Activated CD4-positive, alpha-beta T cell treated with anti-CD3 and anti-CD28 coated beads for 36 hours (primary cell): ENCODE measurements at regions not wholly inside any gene's neighbourhood (a gene's known extent, or its start where the extent isn't known, plus 50 kb on each side); places are given as distances from the start of the nearest gene placed in this dataset.
A peak's percentile ranks its signal among the peaks of the same experiment; 100 is the strongest.

Source experiments
- ATAC-seq: fragments of 200-7000 bp; cut with Tn5 transposase; one replicate; pipeline ENCODE4 v1.10.0; 2021; ENCODE audit warnings: mild to moderate bottlenecking, moderate library complexity
- CTCF ChIA-PET: fragments of 350-600 bp; sonication (Branson Sonifier 250); formaldehyde crosslinking; loops from one replicate; lab custom pipeline; 2021; ENCODE audit warnings: antibody characterized with exemption; lab: Charles Lee
- POLR2A ChIA-PET: fragments of 350-600 bp; sonication (Branson Sonifier 250); formaldehyde crosslinking; loops from one replicate; lab custom pipeline; 2021; ENCODE audit warnings: antibody characterized with exemption, inconsistent platforms; lab: Charles Lee
- DNase-seq: peaks from one replicate; pipeline ENCODE4 v3.0.0-alpha.2; 2020
- H3K27ac Mint-ChIP-seq: one replicate; pipeline ENCODE4 v1.8.0; 2021; ENCODE audit warnings: mixed read lengths
- H3K27me3 Mint-ChIP-seq: one replicate; pipeline ENCODE4 v1.8.0; 2021; ENCODE audit warnings: mixed read lengths
- H3K36me3 Mint-ChIP-seq: one replicate; pipeline ENCODE4 v1.8.0; 2021; ENCODE audit warnings: low read depth, mixed read lengths
- H3K4me1 Mint-ChIP-seq: one replicate; pipeline ENCODE4 v1.8.0; 2021; ENCODE audit warnings: mixed read lengths
- H3K4me3 Mint-ChIP-seq: one replicate; pipeline ENCODE4 v1.8.0; 2021; ENCODE audit warnings: mild to moderate bottlenecking, moderate library complexity, mixed read lengths
- H3K9me3 Mint-ChIP-seq: one replicate; pipeline ENCODE4 v1.8.0; 2021; ENCODE audit warnings: low read depth, mixed read lengths
- intact Hi-C, 2 experiments: fragments of 100-400 bp; cut with DNase I in 1 of 2; cut with micrococcal nuclease in 1 of 2; formaldehyde crosslinking; loops; one replicate each; pipeline versions ENCODE4 v1.14.2 to v1.15.1; 2022 to 2024; cut with DNase I, micrococcal nuclease

DNA sequence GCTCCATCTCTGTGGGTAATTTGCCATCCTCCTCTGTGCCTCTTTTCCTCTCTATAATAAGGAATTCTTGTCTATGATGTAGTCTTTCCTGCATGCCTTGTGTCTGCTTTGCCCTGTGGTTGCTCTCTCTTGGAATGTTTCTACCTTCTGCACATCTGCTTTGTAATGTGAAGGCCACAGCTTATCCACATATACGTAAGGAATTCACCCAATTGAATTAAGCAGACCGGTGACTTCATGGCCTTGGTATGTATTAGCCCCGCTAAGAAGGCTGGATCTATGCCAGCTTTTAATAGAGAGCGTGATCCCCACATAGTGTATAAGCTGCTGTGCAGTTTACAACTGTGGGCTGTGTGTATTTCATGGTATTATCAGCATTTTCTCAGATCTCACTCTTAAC, 274.7 kb downstream of the RNF144A start:
- ChIA-PET CTCF (interaction anchor here (0.6 to 1.1 kb wide), 2 partner anchors 12 to 453 kb away, joined by 3 read pairs; no protein-coding TSS in a partner anchor), POLR2A (no interaction called here)
- ATAC-seq (no peak), DNase-seq (no peak)
- Mint-ChIP-seq H3K4me3 (no peak overlapping the region), H3K27me3 (no peaks in the 10 kb centered on the region), H3K27ac (no peak overlapping the region), H3K36me3 (no peaks in the 10 kb centered on the region), H3K4me1 (peaks cover 10% of the 10 kb centered on the region), H3K9me3 (no peaks in the 10 kb centered on the region)
- intact Hi-C loops = no loop called here

DNA sequence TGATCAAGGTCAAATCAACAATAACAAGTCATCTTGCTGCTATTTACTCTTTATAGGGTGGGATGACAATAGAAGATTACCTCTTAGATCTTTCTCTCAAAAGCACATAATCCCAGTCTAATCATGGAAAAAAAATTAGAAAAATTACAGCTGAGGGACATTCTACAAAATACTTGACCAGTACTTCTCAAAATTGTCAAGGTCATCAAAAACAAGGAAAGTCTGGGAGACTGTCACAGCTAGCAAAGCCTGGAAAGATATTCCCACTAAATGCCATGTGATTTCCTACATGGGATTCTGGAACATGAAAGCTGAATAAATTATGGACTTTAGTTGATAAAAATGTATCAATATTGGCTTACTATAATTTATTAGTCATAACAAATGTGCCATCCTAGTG, 276.2 kb downstream of the RNF144A start:
- intact Hi-C loops = no loop called here
- H3K36me3 Mint-ChIP-seq = peaks cover 1% of the 10 kb centered on the region
- CTCF ChIA-PET = interaction anchor here (1.2 kb wide), 1 partner anchor 10 kb away, joined by 3 read pairs; no protein-coding TSS in a partner anchor
- no peaks in the 10 kb centered on the region for H3K27me3 Mint-ChIP-seq
- H3K27ac Mint-ChIP-seq = no peak overlapping the region
- H3K4me1 Mint-ChIP-seq = peaks cover 10% of the 10 kb centered on the region
- ATAC-seq (no peak), DNase-seq (no peak)
- H3K9me3 Mint-ChIP-seq = no peaks in the 10 kb centered on the region
- no peak overlapping the region for H3K4me3 Mint-ChIP-seq
- POLR2A ChIA-PET = no interaction called here

DNA sequence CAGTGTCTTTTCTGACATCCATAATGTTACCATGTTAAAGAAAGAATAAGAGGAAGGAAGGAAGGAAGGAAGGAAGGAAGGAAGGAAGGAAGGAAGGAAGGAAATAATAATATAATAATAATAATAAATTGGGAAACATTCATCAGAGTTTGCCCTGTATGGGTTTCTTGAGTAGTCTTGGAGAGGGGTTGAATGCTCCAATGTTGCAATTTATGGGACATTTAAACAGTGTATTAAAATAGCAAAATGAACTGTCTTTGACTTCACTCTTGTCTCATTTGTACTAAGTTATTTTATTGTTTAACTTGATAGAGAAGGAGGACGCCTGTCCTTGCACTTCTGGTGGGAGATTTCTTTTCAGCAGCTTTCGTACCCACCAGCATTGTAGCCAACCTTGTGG, 277.7 kb downstream of the RNF144A start:
- intact Hi-C loops = no loop called here
- POLR2A ChIA-PET = no interaction called here
- CTCF ChIA-PET = no interaction called here
- Mint-ChIP-seq H3K27me3 (no peaks in the 10 kb centered on the region), H3K27ac (no peak overlapping the region), H3K4me1 (peaks cover 10% of the 10 kb centered on the region), H3K9me3 (no peaks in the 10 kb centered on the region), H3K4me3 (no peak overlapping the region), H3K36me3 (peaks cover 2% of the 10 kb centered on the region)
- ATAC-seq = no peak
- DNase-seq = no peak

DNA sequence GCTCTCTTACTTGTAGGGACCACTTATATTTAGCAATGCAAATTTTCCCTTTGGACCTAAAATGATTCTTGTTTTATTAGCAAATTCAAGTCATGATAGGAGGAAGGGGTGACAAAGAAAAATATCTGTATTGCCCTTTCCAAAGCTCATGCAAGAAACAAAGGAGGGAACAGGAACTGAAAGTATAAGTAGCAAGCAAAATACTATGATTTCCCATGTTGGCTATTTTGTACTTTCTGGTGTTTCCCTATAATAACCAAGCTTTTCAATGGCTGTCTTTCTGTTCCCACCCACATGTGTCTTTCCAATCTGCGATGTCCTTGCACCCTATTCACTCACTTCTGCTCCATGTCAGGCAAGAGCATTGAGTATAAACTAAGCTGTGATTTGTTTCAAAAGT, 279.7 kb downstream of the RNF144A start:
- no peaks in the 10 kb centered on the region for H3K27me3 Mint-ChIP-seq
- ChIA-PET CTCF (no interaction called here), POLR2A (no interaction called here)
- no peaks in the 10 kb centered on the region for H3K4me1 Mint-ChIP-seq
- ATAC-seq = no peak
- intact Hi-C loops = no loop called here
- no peak overlapping the region for H3K4me3 Mint-ChIP-seq
- no peak overlapping the region for H3K27ac Mint-ChIP-seq
- DNase-seq = no peak
- H3K36me3 Mint-ChIP-seq = peaks cover 2% of the 10 kb centered on the region
- no peaks in the 10 kb centered on the region for H3K9me3 Mint-ChIP-seq

DNA sequence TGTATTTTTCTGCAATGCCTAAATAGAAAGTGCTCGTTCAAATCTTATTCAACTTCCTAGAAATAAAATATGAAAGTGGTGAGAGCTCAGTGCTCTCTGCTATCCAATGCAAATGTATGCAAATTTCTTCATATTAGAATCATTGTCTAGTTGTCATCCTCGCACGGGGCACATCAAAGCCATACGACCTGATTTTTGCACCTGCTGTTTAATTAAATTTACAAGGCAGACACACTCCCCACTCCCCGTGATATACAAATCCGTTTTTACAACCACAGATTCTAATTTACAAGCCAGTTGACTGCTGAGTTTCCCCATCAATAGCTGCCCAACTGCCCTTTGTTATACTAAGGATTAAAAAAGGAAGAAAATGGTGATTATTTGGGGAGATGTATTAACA, 284.6 kb downstream of the RNF144A start:
- CTCF ChIA-PET = interaction anchor here (1.5 kb wide), 1 partner anchor 21 kb away, joined by 4 read pairs; no protein-coding TSS in a partner anchor
- H3K4me1 Mint-ChIP-seq = peaks cover 1% of the 10 kb centered on the region
- H3K27me3 Mint-ChIP-seq = no peaks in the 10 kb centered on the region
- peaks cover 2% of the 10 kb centered on the region for H3K36me3 Mint-ChIP-seq
- intact Hi-C loops = loop anchor here (2.0 to 10.0 kb wide), 7 partner anchors 105 to 1563 kb away; no protein-coding TSS in a partner anchor
- H3K4me3 Mint-ChIP-seq = no peak overlapping the region
- DNase-seq (no peak), ATAC-seq (no peak)
- H3K27ac Mint-ChIP-seq = no peak overlapping the region
- POLR2A ChIA-PET = no interaction called here
- H3K9me3 Mint-ChIP-seq = no peaks in the 10 kb centered on the region

DNA sequence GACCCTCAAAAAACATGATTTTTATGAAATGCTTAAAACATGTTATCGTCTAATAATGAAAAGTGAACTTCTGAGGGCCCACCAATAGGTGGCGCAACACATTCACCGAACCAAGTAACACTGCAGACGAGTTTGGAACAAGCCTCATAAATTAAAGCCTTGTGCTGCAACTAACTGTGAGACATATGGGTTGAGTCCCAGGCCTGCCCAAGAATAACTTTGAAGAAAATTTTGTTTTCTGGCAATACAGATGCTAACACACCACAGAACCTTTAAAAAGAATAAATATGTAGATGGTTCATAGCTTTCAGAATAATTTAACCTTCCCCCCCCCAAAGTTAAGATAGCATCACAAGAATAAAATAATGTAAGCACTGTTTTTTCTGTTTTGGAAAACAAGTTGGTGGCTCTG, 285.9 kb downstream of the RNF144A start:
- Mint-ChIP-seq H3K4me1 (peaks cover 1% of the 10 kb centered on the region), H3K36me3 (peaks cover 2% of the 10 kb centered on the region), H3K4me3 (no peak overlapping the region), H3K9me3 (no peaks in the 10 kb centered on the region), H3K27ac (no peak overlapping the region), H3K27me3 (no peaks in the 10 kb centered on the region)
- ChIA-PET POLR2A (no interaction called here), CTCF (interaction anchor here (0.6 to 2.8 kb wide), 22 partner anchors 10 to 1488 kb away, joined by 3 to 10 read pairs (median 3); no protein-coding TSS in a partner anchor)
- ATAC-seq (peak; percentile 55), DNase-seq (peak; percentile 78)
- intact Hi-C loops = loop anchor here (1.0 to 10.0 kb wide), 8 partner anchors 106 to 1562 kb away; no protein-coding TSS in a partner anchor

DNA sequence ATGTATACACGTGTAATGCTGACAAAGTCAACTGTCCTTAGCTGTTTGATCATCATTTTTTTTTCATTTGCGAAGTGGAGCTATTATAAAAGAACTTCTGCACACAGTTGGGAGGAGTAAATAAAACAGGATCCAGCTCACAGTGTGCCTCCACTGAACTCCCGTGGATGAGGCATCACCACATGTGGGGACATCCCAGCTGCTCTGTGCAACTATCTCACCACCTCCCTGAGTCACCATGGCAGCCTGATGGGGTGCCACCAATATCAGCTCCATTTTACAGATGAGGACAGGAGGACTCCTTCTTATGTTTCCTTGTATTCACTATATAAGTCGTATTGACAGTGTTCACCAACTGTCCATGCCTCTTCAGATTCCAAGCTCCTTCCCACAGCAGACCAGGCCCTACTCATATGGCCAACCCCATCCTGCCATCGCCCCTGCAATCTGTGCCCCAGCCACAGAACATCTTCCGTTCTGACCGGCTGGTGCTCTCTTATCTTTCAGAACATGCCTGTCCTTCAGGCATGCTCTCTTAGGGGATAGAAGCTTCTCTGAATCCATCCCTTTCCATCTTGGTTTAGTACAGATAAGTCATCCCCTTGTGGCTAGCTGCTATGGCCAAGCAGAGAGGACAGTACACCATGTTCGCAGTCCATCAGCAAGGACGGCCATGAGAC, 288.1 kb downstream of the RNF144A start:
- Mint-ChIP-seq H3K4me3 (no peak overlapping the region), H3K27me3 (no peaks in the 10 kb centered on the region), H3K36me3 (no peaks in the 10 kb centered on the region), H3K9me3 (no peaks in the 10 kb centered on the region), H3K27ac (no peak overlapping the region), H3K4me1 (peaks cover 1% of the 10 kb centered on the region)
- peak; percentile 36 for ATAC-seq
- intact Hi-C loops = loop anchor here in 1 of 2 experiments (10.0 kb wide), 2 partner anchors 370 to 1560 kb away; no protein-coding TSS in a partner anchor
- peak; percentile 8 for DNase-seq
- ChIA-PET POLR2A (interaction anchor here (0.6 kb wide), 1 partner anchor 96 kb away, joined by 3 read pairs; no protein-coding TSS in a partner anchor), CTCF (interaction anchor here (0.6 to 2.8 kb wide), 3 partner anchors 13 to 106 kb away, joined by 3 to 6 read pairs (median 6); no protein-coding TSS in a partner anchor)

DNA sequence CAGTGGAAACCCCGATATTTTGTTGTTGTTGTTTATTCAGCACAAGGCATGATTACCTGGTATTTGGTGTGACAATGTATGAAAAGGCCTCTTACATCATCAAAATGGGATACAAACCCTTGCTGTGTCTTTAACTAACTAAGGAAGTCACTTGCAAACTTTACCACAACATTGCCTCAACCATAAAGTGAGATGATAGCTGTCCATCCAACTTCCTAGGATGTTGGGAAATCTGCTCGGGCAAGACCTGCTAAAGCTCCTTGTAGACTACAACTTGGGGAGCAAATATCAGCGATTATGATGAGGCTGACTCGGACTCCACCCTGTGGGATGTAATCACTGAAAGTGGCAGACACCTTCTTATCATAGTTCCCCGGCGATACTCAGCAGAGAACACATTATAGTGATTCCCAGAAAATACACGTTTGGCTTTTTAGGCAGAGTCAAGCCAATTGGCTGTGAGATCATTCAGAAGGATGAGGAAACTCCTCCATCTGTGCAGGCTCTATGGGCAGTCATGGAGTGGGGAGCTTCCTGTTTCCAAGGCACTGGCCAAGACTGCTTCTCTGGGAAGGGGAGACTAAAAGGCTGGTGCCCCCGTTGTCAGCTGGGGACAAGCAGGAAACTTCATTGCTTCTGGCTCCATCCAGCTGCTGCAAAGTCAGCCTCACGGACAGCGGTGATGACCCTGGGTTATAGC, 289.0 kb downstream of the RNF144A start:
- ChIA-PET POLR2A (interaction anchor here (0.6 kb wide), 1 partner anchor 95 kb away, joined by 3 read pairs; no protein-coding TSS in a partner anchor), CTCF (interaction anchor here (2.8 kb wide), 1 partner anchor 12 kb away, joined by 6 read pairs; no protein-coding TSS in a partner anchor)
- no peak for ATAC-seq
- Mint-ChIP-seq H3K4me3 (no peak overlapping the region), H3K27me3 (no peaks in the 10 kb centered on the region), H3K9me3 (no peaks in the 10 kb centered on the region), H3K36me3 (no peaks in the 10 kb centered on the region), H3K27ac (no peak overlapping the region), H3K4me1 (peaks cover 1% of the 10 kb centered on the region)
- no peak for DNase-seq
- intact Hi-C loops = loop anchor here in 1 of 2 experiments (10.0 kb wide), 2 partner anchors 369 to 1559 kb away; no protein-coding TSS in a partner anchor

DNA sequence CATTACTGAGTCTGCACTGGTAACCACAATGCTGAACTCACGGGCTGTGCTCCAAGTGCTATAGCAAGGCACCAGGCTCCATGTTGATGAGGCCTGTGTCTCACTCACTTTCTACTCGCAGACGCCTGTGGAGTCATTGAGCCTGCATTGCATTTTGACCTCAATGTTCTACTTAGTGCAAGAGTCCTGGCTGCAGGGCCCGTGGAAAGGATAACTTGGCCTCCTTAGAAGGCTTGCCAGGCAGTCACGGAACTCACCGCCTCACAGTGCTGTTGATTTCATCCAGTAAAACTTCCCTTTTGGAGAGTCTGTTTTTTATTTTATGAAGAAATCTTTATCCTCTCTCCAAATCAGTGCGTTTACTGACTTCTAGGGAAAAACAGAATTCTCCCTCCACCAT, 290.4 kb downstream of the RNF144A start:
- Mint-ChIP-seq H3K9me3 (no peaks in the 10 kb centered on the region), H3K4me3 (no peak overlapping the region), H3K4me1 (peaks cover 1% of the 10 kb centered on the region), H3K27me3 (no peaks in the 10 kb centered on the region), H3K27ac (no peak overlapping the region), H3K36me3 (no peaks in the 10 kb centered on the region)
- intact Hi-C loops = loop anchor here in 1 of 2 experiments (10.0 kb wide), 2 partner anchors 367 to 1557 kb away; no protein-coding TSS in a partner anchor
- CTCF ChIA-PET = no interaction called here
- POLR2A ChIA-PET = no interaction called here
- ATAC-seq (no peak), DNase-seq (no peak)

DNA sequence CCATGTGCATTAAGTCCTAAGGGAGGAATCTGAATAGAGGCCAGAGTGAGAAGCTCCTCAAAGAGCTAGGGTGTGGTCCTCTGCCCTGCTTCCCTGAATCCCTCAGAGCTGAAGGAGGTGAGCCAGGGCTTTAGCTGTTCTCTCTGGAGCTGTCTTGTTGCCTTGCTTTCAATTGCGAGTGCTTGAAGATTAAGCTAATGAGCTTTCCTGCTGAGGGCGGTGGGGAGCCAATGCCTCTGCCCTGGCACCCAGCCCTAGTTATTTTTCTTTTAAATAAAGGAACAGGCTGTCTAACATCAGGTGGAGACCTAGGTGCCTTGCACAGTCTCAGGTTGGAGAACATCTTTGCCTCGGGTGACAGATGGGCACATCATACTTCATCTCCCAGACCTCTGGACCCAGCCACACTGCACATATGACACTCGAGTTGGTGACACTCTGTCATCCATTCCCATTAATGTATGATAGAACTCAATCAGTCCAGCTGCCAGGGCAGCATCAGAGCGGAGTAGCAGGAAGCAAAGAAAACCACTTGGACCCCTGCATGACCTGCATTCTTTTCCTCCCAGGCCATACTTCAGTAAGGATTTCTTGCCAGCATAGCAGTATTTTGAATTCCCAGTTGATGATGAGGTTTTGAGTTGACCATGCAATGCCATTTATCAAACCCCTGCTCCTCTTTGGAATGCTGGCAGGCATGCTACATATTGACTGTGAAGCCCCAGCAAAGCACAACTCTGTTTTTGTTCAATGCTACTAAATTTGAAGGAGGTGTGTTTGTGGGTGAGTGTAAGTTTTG, 292.7 kb downstream of the RNF144A start:
- no peak overlapping the region for H3K27ac Mint-ChIP-seq
- H3K4me1 Mint-ChIP-seq = no peaks in the 10 kb centered on the region
- ATAC-seq (no peak), DNase-seq (no peak)
- H3K36me3 Mint-ChIP-seq = no peaks in the 10 kb centered on the region
- no peak overlapping the region for H3K4me3 Mint-ChIP-seq
- CTCF ChIA-PET = no interaction called here
- intact Hi-C loops = loop anchor here in 1 of 2 experiments (10.0 kb wide), 2 partner anchors 365 to 1555 kb away; no protein-coding TSS in a partner anchor
- no peaks in the 10 kb centered on the region for H3K9me3 Mint-ChIP-seq
- H3K27me3 Mint-ChIP-seq = no peaks in the 10 kb centered on the region
- POLR2A ChIA-PET = no interaction called here

DNA sequence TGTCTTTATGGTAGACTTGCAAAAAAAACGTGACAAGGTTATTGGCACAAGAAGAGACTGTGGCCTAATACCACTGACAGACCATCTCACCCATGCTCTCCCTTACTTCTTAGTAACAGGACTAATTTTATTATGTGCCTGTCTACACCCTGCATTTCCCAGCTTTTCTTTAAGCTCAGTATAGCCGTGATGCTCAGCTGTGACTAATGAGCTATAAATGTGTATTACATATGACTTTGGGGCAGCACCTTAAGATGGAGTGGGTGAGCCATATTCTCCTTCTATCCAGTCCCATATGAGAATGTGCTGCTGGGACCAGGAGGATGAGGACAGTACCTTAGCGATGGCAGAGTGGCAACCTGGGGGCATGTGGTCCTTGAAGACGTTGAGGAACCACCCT, 293.5 kb downstream of the RNF144A start:
- H3K9me3 Mint-ChIP-seq = no peaks in the 10 kb centered on the region

More for the DNA sequence above, 293.5 kb downstream of the RNF144A start:
- POLR2A ChIA-PET = no interaction called here
- Mint-ChIP-seq H3K27ac (no peak overlapping the region), H3K4me3 (no peak overlapping the region), H3K36me3 (no peaks in the 10 kb centered on the region), H3K27me3 (no peaks in the 10 kb centered on the region), H3K4me1 (no peaks in the 10 kb centered on the region)
- intact Hi-C loops = no loop called here
- DNase-seq = no peak
- peak; percentile 26 for ATAC-seq
- CTCF ChIA-PET = no interaction called here
